Skin of body (tissue), 1 donor: ENCODE measurements at regions not wholly inside any gene's neighbourhood (a gene's known extent, or its start where the extent isn't known, plus 50 kb on each side); places are given as distances from the start of the nearest gene placed in this dataset.
"Not testable (repeated sequence)": the region's sequence is repeated elsewhere in the genome, so short reads cannot be mapped to it uniquely, and the experiment has no call there.

Source experiments
- DNase-seq: peaks from one replicate; lab custom pipeline; 2025; lab: John Stamatoyannopoulos, UW

- no peak for DNase-seq
Measured at GRCh38 chr2:67082813-67083212, 314.3 kb upstream of the ETAA1 start.

- DNase-seq, result no peak
Measured at GRCh38 chr2:67083951-67084350, 313.2 kb upstream of the ETAA1 start.

- no peak for DNase-seq
Measured at GRCh38 chr2:67085146-67085545, 312.0 kb upstream of the ETAA1 start.

- DNase-seq, result no peak
Measured at GRCh38 chr2:67091681-67092080, 305.5 kb upstream of the ETAA1 start.

- DNase-seq, result no peak
Measured at GRCh38 chr2:67095121-67095520, 302.0 kb upstream of the ETAA1 start.

GRCh38 chr2:67096886-67097285 is 300.2 kb upstream of the ETAA1 start:
- DNase-seq, result no peak

- no peak for DNase-seq
Measured at GRCh38 chr2:67103157-67103556, 294.0 kb upstream of the ETAA1 start.

GRCh38 chr2:67108231-67108630 is 288.9 kb upstream of the ETAA1 start:
- no peak for DNase-seq

GRCh38 chr2:67124531-67124930 is 272.6 kb upstream of the ETAA1 start:
- no peak for DNase-seq

GRCh38 chr2:67130531-67131256 is 266.4 kb upstream of the ETAA1 start:
- no peak for DNase-seq

- DNase-seq, result no peak
Measured at GRCh38 chr2:67131257-67131609, 265.9 kb upstream of the ETAA1 start.

- not testable (repeated sequence) for DNase-seq
Measured at GRCh38 chr2:67132441-67132940, 264.6 kb upstream of the ETAA1 start.

- no peak for DNase-seq
Measured at GRCh38 chr2:67135208-67135607, 261.9 kb upstream of the ETAA1 start.

GRCh38 chr2:67137699-67138098 is 259.4 kb upstream of the ETAA1 start:
- DNase-seq, result no peak

GRCh38 chr2:67142071-67142470 is 255.1 kb upstream of the ETAA1 start:
- no peak for DNase-seq

GRCh38 chr2:67142741-67143140 is 254.4 kb upstream of the ETAA1 start:
- no peak for DNase-seq

GRCh38 chr2:67145851-67146250 is 251.3 kb upstream of the ETAA1 start:
- no peak for DNase-seq

- no peak for DNase-seq
Measured at GRCh38 chr2:67156796-67157195, 240.3 kb upstream of the ETAA1 start.

GRCh38 chr2:67158718-67159117 is 238.4 kb upstream of the ETAA1 start:
- DNase-seq, result no peak

- DNase-seq, result no peak
Measured at GRCh38 chr2:67159929-67160328, 237.2 kb upstream of the ETAA1 start.

GRCh38 chr2:67164771-67165522 is 232.2 kb upstream of the ETAA1 start:
- DNase-seq, result no peak

GRCh38 chr2:67165523-67165990 is 231.6 kb upstream of the ETAA1 start:
- DNase-seq, result no peak

- not testable (repeated sequence) for DNase-seq
Measured at GRCh38 chr2:67166511-67166910, 230.6 kb upstream of the ETAA1 start.
